ENCODE measurements at regions not wholly inside any gene's neighbourhood (a gene's known extent, or its start where the extent isn't known, plus 50 kb on each side); places are given as distances from the start of the nearest gene placed in this dataset.

GRCh38 chr6:135121434-135121833, 59.7 kb upstream of the MYB start (continued):
- TF ChIP-seq FOSL1 (IDR thresholded peaks at IDR 0.05; ENCODE audit: low read depth) (no peak), POLR2AphosphoS5 (IDR thresholded peaks at IDR 0.05; ENCODE audit: low read depth, low read length) (no peak)

GRCh38 chr6:135118134-135118730, 62.9 kb upstream of the MYB start:
- CTCF ChIA-PET: no interaction called here

More at GRCh38 chr6:135118134-135118730, 62.9 kb upstream of the MYB start:
- Histone ChIP-seq H3K27me3 (ENCODE audit: insufficient read depth, low read length) (no peaks in the 10 kb centered on the region), H3K27ac (ENCODE audit: low read depth, low read length) (no peak overlapping the region), H2AFZ (ENCODE audit: low read depth, low read length, poor library complexity, severe bottlenecking) (no peak overlapping the region), H3K4me3 (replicated peaks in 1 of 2; ENCODE audit: low read depth in 1 of 2, low read length in 2 of 2) (no peak overlapping the region), H3K9me3 (ENCODE audit: control insufficient read depth in 1 of 2, insufficient read depth in 1 of 2, low read depth in 1 of 2, low read length in 2 of 2) (no peaks in the 10 kb centered on the region), H3K4me1 (ENCODE audit: control insufficient read depth in 1 of 2, insufficient read depth in 2 of 2, low read length in 2 of 2) (no peaks in the 10 kb centered on the region), H3K79me2 (ENCODE audit: insufficient read depth, low read length) (no peaks in the 10 kb centered on the region), H4K20me1 (ENCODE audit: insufficient read depth) (no peaks in the 10 kb centered on the region), H3K36me3 (ENCODE audit: control insufficient read depth in 1 of 2, insufficient read depth in 2 of 2, low read length in 2 of 2) (no peaks in the 10 kb centered on the region), H3K9me2 (ENCODE audit: insufficient read depth) (no peaks in the 10 kb centered on the region), H3K4me2 (ENCODE audit: low read length) (no peak overlapping the region), H3K9ac (ENCODE audit: low read length) (no peak overlapping the region)
- ChIA-PET RAD21 (ENCODE audit: low non-redundant PET in 1 of 2, low total read pairs in 2 of 2, uncharacterized antibody in 2 of 2, unreplicated experiment in 2 of 2) (no interaction called here), POLR2A (no interaction called here)
- intact Hi-C loops (cut with micrococcal nuclease): no loop called here
- ATAC-seq (no peak), DNase-seq (ENCODE audit: low read depth, low spot score) (no peak)
- TF ChIP-seq SP1 (IDR thresholded peaks at IDR 0.05; ENCODE audit: low read depth) (no peak), JUND (IDR thresholded peaks at IDR 0.05) (no peak), POLR2AphosphoS5 (IDR thresholded peaks at IDR 0.05; ENCODE audit: low read depth, low read length) (no peak), TCF7L2 (IDR thresholded peaks at IDR 0.05; ENCODE audit: borderline replicate concordance, extremely low read depth, insufficient read depth, insufficient read length) (no peak), YY1 (IDR thresholded peaks at IDR 0.05; ENCODE audit: extremely low read depth, insufficient replicate concordance, low read depth, low read length) (no peak), POLR2A (IDR thresholded peaks at IDR 0.05; ENCODE audit: borderline replicate concordance, extremely low read depth, insufficient read depth, insufficient read length) (no peak), CTCF (IDR thresholded peaks at IDR 0.05 in 2 of 3, conservative IDR thresholded peaks at IDR 0.05 in 1 of 3; ENCODE audit: borderline replicate concordance in 1 of 3, insufficient read depth in 1 of 3, low read depth in 2 of 3, low read length in 2 of 3) (no peak), EZH2phosphoT487 (IDR thresholded peaks at IDR 0.05; ENCODE audit: borderline replicate concordance) (no peak), SRF (IDR thresholded peaks at IDR 0.05; ENCODE audit: low read depth) (no peak), ZNF274 (IDR thresholded peaks at IDR 0.05; ENCODE audit: low read depth, low read length) (no peak), FOSL1 (IDR thresholded peaks at IDR 0.05; ENCODE audit: low read depth) (no peak)
- TF ChIP-seq, protein P1, sequence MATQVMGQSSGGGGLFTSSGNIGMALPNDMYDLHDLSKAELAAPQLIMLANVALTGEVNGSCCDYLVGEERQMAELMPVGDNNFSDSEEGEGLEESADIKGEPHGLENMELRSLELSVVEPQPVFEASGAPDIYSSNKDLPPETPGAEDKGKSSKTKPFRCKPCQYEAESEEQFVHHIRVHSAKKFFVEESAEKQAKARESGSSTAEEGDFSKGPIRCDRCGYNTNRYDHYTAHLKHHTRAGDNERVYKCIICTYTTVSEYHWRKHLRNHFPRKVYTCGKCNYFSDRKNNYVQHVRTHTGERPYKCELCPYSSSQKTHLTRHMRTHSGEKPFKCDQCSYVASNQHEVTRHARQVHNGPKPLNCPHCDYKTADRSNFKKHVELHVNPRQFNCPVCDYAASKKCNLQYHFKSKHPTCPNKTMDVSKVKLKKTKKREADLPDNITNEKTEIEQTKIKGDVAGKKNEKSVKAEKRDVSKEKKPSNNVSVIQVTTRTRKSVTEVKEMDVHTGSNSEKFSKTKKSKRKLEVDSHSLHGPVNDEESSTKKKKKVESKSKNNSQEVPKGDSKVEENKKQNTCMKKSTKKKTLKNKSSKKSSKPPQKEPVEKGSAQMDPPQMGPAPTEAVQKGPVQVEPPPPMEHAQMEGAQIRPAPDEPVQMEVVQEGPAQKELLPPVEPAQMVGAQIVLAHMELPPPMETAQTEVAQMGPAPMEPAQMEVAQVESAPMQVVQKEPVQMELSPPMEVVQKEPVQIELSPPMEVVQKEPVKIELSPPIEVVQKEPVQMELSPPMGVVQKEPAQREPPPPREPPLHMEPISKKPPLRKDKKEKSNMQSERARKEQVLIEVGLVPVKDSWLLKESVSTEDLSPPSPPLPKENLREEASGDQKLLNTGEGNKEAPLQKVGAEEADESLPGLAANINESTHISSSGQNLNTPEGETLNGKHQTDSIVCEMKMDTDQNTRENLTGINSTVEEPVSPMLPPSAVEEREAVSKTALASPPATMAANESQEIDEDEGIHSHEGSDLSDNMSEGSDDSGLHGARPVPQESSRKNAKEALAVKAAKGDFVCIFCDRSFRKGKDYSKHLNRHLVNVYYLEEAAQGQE (IDR thresholded peaks at IDR 0.05; ENCODE audit: low read depth): no peak
- BruUV-seq (replicated peaks): no TSS peak
